Smooth muscle cell (in vitro differentiated cells): ENCODE measurements at regions not wholly inside any gene's neighbourhood (a gene's known extent, or its start where the extent isn't known, plus 50 kb on each side); places are given as distances from the start of the nearest gene placed in this dataset.

Experiments used
- DNase-seq: peaks from one replicate; lab custom pipeline; 2025; ENCODE audit not compliant: unreplicated experiment; lab: John Stamatoyannopoulos, UW
- H2AFZ ChIP-seq: fragments of 200-600 bp; sonication (generic); 2 replicates; pipeline ENCODE4 v1.6.0; 2016; ENCODE audit warnings: antibody characterized with exemption, low read depth, mild to moderate bottlenecking
- H3F3A ChIP-seq: fragments of 200-600 bp; sonication (generic); 2 replicates; pipeline ENCODE4 v1.6.0; 2017; ENCODE audit warnings: antibody characterized with exemption, low read depth
- H3K27ac ChIP-seq: fragments of 200-600 bp; sonication (generic); 2 replicates; pipeline ENCODE4 v1.5.1; 2016; ENCODE audit warnings: low read depth, mild to moderate bottlenecking
- H3K27me3 ChIP-seq: fragments of 200-600 bp; sonication (generic); 2 replicates; pipeline ENCODE4 v1.6.1; 2016; ENCODE audit warnings: low read depth, mild to moderate bottlenecking
- H3K36me3 ChIP-seq: fragments of 200-600 bp; sonication (generic); 2 replicates; pipeline ENCODE4 v1.5.1; 2016; ENCODE audit warnings: low read depth
- H3K4me1 ChIP-seq: fragments of 200-600 bp; sonication (generic); 2 replicates; pipeline ENCODE4 v1.5.1; 2016; ENCODE audit warnings: low read depth
- H3K4me2 ChIP-seq: fragments of 200-600 bp; sonication (generic); 2 replicates; pipeline ENCODE4 v1.6.0; 2016; ENCODE audit warnings: mild to moderate bottlenecking
- H3K4me3 ChIP-seq: fragments of 200-600 bp; sonication (generic); 2 replicates; pipeline ENCODE4 v1.5.1; 2016; ENCODE audit warnings: mild to moderate bottlenecking
- H3K79me2 ChIP-seq: fragments of 200-600 bp; sonication (generic); 2 replicates; pipeline ENCODE4 v1.6.0; 2016; ENCODE audit warnings: low read depth, mild to moderate bottlenecking
- H3K9ac ChIP-seq: fragments of 200-600 bp; sonication (generic); 2 replicates; pipeline ENCODE4 v1.6.0; 2016; ENCODE audit warnings: low read depth
- H3K9me3 ChIP-seq: fragments of 200-600 bp; sonication (generic); replicated peaks from 2 replicates; pipeline ENCODE4 v1.5.1; 2016; ENCODE audit warnings: low read depth
- H4K20me1 ChIP-seq: fragments of 200-600 bp; sonication (generic); 2 replicates; pipeline ENCODE4 v1.6.0; 2016; ENCODE audit warnings: low read depth
- CTCF ChIP-seq: fragments of 200-600 bp; sonication (generic); IDR thresholded peaks from 2 replicates; pipeline ENCODE4 v1.5.1; 2017; ENCODE audit warnings: borderline replicate concordance, mild to moderate bottlenecking, antibody characterized with exemption; ENCODE audit not compliant: insufficient read depth, poor library complexity, severe bottlenecking
- WGBS: methylation state at CpG from one replicate; pipeline ENCODE4 v1.1.7; 2016; ENCODE audit warnings: low lambda C conversion rate; 5-methylcytosine and 5-hydroxymethylcytosine counted together

GRCh38 chr12:89992668-89993451 is 284.2 kb upstream of the ATP2B1 start:
- H3K4me3 ChIP-seq = no peak overlapping the region
- H3K79me2 ChIP-seq = no peaks in the 10 kb centered on the region
- WGBS = 89% methylated on average over 2 of the region's 2 CpGs
- no peak overlapping the region for H3K4me2 ChIP-seq
- no peak overlapping the region for H2AFZ ChIP-seq
- H3K27ac ChIP-seq = no peak overlapping the region
- no peak for DNase-seq
- no peaks in the 10 kb centered on the region for H3K27me3 ChIP-seq
- no peaks in the 10 kb centered on the region for H3K36me3 ChIP-seq
- peaks cover 5% of the 10 kb centered on the region for H3K4me1 ChIP-seq
- no peaks in the 10 kb centered on the region for H3K9me3 ChIP-seq
- no peak for TF ChIP-seq CTCF
- H4K20me1 ChIP-seq = no peaks in the 10 kb centered on the region
- peaks cover 3% of the 10 kb centered on the region for H3F3A ChIP-seq
- no peak overlapping the region for H3K9ac ChIP-seq

DNA sequence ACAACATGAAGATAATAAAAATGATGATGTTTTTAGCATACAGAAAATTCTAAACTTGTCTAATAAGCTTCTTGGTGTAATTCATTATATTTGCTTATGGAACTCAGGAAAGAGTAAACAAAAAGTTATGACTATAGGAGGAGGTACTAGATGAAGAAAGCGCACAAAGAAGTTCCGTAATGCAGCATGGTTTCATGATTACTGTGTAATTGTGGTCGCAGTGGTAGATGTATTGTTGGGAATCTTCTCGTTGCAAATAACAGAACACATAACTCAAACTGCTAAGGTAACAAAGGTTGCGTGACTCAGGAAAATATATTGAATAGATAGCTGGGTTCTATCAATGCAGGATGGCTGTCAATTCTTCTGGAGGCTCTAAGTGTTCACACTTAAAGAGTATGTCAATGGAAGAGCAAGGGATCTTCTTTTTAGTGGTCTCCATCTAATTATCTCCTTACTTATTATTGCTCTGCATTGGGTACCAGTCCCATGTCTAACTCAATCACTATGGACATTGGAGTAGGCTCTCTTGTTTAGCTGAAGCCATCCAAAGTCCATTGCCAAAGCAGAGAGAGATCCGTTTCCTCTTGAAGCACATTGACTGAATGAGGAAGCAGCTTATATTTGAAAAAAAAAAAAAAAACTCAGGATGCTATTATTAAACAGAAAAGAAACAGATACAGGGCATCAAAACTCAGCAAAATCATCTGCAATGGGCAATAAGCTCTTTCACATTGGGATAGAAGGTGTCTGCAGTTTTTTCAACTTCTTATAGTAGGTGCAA is 283.4 kb upstream of the ATP2B1 start:
- Histone ChIP-seq H4K20me1 (no peaks in the 10 kb centered on the region), H3K9me3 (no peaks in the 10 kb centered on the region), H3K79me2 (no peaks in the 10 kb centered on the region), H3K36me3 (no peaks in the 10 kb centered on the region), H3K4me3 (no peak overlapping the region), H3K27me3 (no peaks in the 10 kb centered on the region), H3K4me1 (peaks cover 5% of the 10 kb centered on the region), H3K4me2 (no peak overlapping the region), H3K9ac (no peak overlapping the region), H2AFZ (no peak overlapping the region), H3F3A (peaks cover 3% of the 10 kb centered on the region), H3K27ac (no peak overlapping the region)
- no peak for DNase-seq
- no peak for TF ChIP-seq CTCF
- WGBS = 96% methylated on average over 6 of the region's 6 CpGs

- DNase-seq = no peak
- Histone ChIP-seq H4K20me1 (no peaks in the 10 kb centered on the region), H3K4me1 (peaks cover 5% of the 10 kb centered on the region), H2AFZ (no peak overlapping the region), H3K4me2 (peak overlapping the region; percentile 43), H3K36me3 (no peaks in the 10 kb centered on the region), H3K4me3 (no peak overlapping the region), H3K9ac (no peak overlapping the region), H3K79me2 (no peaks in the 10 kb centered on the region), H3K27ac (peak overlapping the region; percentile 56), H3K27me3 (no peaks in the 10 kb centered on the region), H3K9me3 (no peaks in the 10 kb centered on the region), H3F3A (peaks cover 3% of the 10 kb centered on the region)
- TF ChIP-seq CTCF = no peak
- WGBS = 19% methylated on average over 5 of the region's 5 CpGs
Observed at GRCh38 chr12:89988188-89988915, 279.7 kb upstream of the ATP2B1 start.
